ENCODE measurements at regions not wholly inside any gene's neighbourhood (a gene's known extent, or its start where the extent isn't known, plus 50 kb on each side); places are given as distances from the start of the nearest gene placed in this dataset.

GRCh38 chr22:48953830-48954229 is 873.8 kb downstream of the BRD1 start:
- H3K27me3 ChIP-seq (replicated peaks in 1 of 7): peaks cover 0 to 35% (median 0%) of the 10 kb centered on the region in 7 donors
- intact Hi-C loops (cut with DNase I; ENCODE audit: low total_unique reads): no loop called here
- no peak overlapping the region for H3K27ac ChIP-seq
- TF ChIP-seq CTCF (IDR thresholded peaks at IDR 0.05 in 8 of 11, conservative IDR thresholded peaks at IDR 0.05 in 3 of 11) (no peak), POLR2AphosphoS5 (IDR thresholded peaks at IDR 0.05) (no peak), POLR2A (IDR thresholded peaks at IDR 0.05) (no peak)
- no peaks in the 10 kb centered on the region for H3K9me3 ChIP-seq
- DNase-seq: peak; percentile 37
- H3K4me1 ChIP-seq: no peaks in the 10 kb centered on the region
- no peaks in the 10 kb centered on the region for H3K36me3 ChIP-seq
- no peak overlapping the region for H3K4me3 ChIP-seq
- 79 to 91% (median 87%) methylated on average over 11 of the region's 11 CpGs for WGBS, 5 donors

- Histone ChIP-seq H3K36me3 (no peaks in the 10 kb centered on the region), H3K27me3 (replicated peaks in 1 of 7) (peaks cover 0 to 35% (median 0%) of the 10 kb centered on the region in 7 donors), H3K4me1 (no peaks in the 10 kb centered on the region), H3K9me3 (no peaks in the 10 kb centered on the region), H3K4me3 (no peak overlapping the region), H3K27ac (no peak overlapping the region)
- intact Hi-C loops (cut with DNase I; ENCODE audit: low total_unique reads): no loop called here
- peak; percentile 13 for DNase-seq
- TF ChIP-seq POLR2A (IDR thresholded peaks at IDR 0.05) (no peak), POLR2AphosphoS5 (IDR thresholded peaks at IDR 0.05) (no peak), CTCF (IDR thresholded peaks at IDR 0.05 in 8 of 11, conservative IDR thresholded peaks at IDR 0.05 in 3 of 11) (no peak)
- 79 to 87% (median 82%) methylated on average over 10 to 11 of the region's 11 CpGs for WGBS, 5 donors
Measured at GRCh38 chr22:48953103-48953720, 874.5 kb downstream of the BRD1 start.

GRCh38 chr22:48952256-48953102 is 875.2 kb downstream of the BRD1 start:
- H3K36me3 ChIP-seq: no peaks in the 10 kb centered on the region
- no peaks in the 10 kb centered on the region for H3K9me3 ChIP-seq
- 71 to 81% (median 76%) methylated on average over 9 to 19 of the region's 19 CpGs for WGBS, 5 donors
- intact Hi-C loops (cut with DNase I; ENCODE audit: low total_unique reads): no loop called here
- TF ChIP-seq POLR2A (IDR thresholded peaks at IDR 0.05): no peak
- no peak for TF ChIP-seq POLR2AphosphoS5 (IDR thresholded peaks at IDR 0.05)
- no peak for TF ChIP-seq CTCF (IDR thresholded peaks at IDR 0.05 in 8 of 11, conservative IDR thresholded peaks at IDR 0.05 in 3 of 11)
- H3K4me1 ChIP-seq: no peaks in the 10 kb centered on the region
- H3K27ac ChIP-seq: no peak overlapping the region
- H3K4me3 ChIP-seq: no peak overlapping the region
- peak; percentile 41 for DNase-seq
- H3K27me3 ChIP-seq (replicated peaks in 1 of 7): peaks cover 0 to 35% (median 0%) of the 10 kb centered on the region in 7 donors

- WGBS, 5 donors: 79 to 91% (median 85%) methylated on average over 5 to 6 of the region's 6 CpGs
- peak; percentile 53 for DNase-seq
- Histone ChIP-seq H3K9me3 (no peaks in the 10 kb centered on the region), H3K4me3 (no peak overlapping the region), H3K27me3 (replicated peaks in 1 of 7) (peaks cover 0 to 35% (median 0%) of the 10 kb centered on the region in 7 donors), H3K36me3 (no peaks in the 10 kb centered on the region), H3K4me1 (no peaks in the 10 kb centered on the region), H3K27ac (no peak overlapping the region)
- intact Hi-C loops (cut with DNase I; ENCODE audit: low total_unique reads): no loop called here
- TF ChIP-seq POLR2AphosphoS5 (IDR thresholded peaks at IDR 0.05) (no peak), POLR2A (IDR thresholded peaks at IDR 0.05) (no peak), CTCF (IDR thresholded peaks at IDR 0.05 in 8 of 11, conservative IDR thresholded peaks at IDR 0.05 in 3 of 11) (no peak)
Measured at GRCh38 chr22:48951836-48952235, 875.8 kb downstream of the BRD1 start.

Measured in spleen (tissue), 11 donors.